Large intestine (tissue), 3 donors: ENCODE measurements at regions not wholly inside any gene's neighbourhood (a gene's known extent, or its start where the extent isn't known, plus 50 kb on each side); places are given as distances from the start of the nearest gene placed in this dataset.
"Not testable (repeated sequence)": the region's sequence is repeated elsewhere in the genome, so short reads cannot be mapped to it uniquely, and the experiment has no call there.

Experiments used
- DNase-seq, 2 donors: peaks; one replicate each; pipeline versions ENCODE4 v3.0.0 to v3.0.0-alpha.2; 2013
- H3K27ac ChIP-seq: one replicate; pipeline ENCODE4 v1.5.1; 2013; ENCODE audit warnings: low read length
- H3K27me3 ChIP-seq: 2 replicates; pipeline ENCODE4 v1.6.1; 2013; ENCODE audit warnings: low read length; ENCODE audit not compliant: control insufficient read depth, insufficient read depth
- H3K36me3 ChIP-seq: 2 replicates; pipeline ENCODE4 v1.6.1; 2013; ENCODE audit warnings: low read length; ENCODE audit not compliant: control insufficient read depth, insufficient read depth
- H3K4me1 ChIP-seq: one replicate; pipeline ENCODE4 v1.6.1; 2013; ENCODE audit warnings: low read length; ENCODE audit not compliant: control insufficient read depth, insufficient read depth
- H3K4me3 ChIP-seq: one replicate; pipeline ENCODE4 v1.5.1; 2013; ENCODE audit warnings: low read length
- H3K9me3 ChIP-seq: one replicate; pipeline ENCODE4 v1.6.1; 2013; ENCODE audit warnings: mild to moderate bottlenecking, low read depth, low read length, moderate library complexity; ENCODE audit not compliant: control insufficient read depth
- WGBS: methylation state at CpG from one replicate; pipeline ENCODE4 v1.1.5; 2013; ENCODE audit warnings: low lambda C conversion rate; ENCODE audit not compliant: insufficient coverage; 5-methylcytosine and 5-hydroxymethylcytosine counted together

GRCh38 chr5:97297704-97298091 lies 114.7 kb upstream of the RIOK2 start:
- DNase-seq: no peak
- Histone ChIP-seq H3K9me3 (peaks cover 5% of the 10 kb centered on the region), H3K36me3 (no peaks in the 10 kb centered on the region), H3K27me3 (no peaks in the 10 kb centered on the region), H3K4me3 (no peak overlapping the region), H3K27ac (no peak overlapping the region), H3K4me1 (no peaks in the 10 kb centered on the region)

- H3K4me3 ChIP-seq, H3K27me3 ChIP-seq, H3K27ac ChIP-seq, H3K4me1 ChIP-seq, DNase-seq, H3K36me3 ChIP-seq, H3K9me3 ChIP-seq: not testable (repeated sequence)
- WGBS: no CpG with 5 or more reads among the region's 16 CpGs
Measured at GRCh38 chr5:97301181-97301580, 118.1 kb upstream of the RIOK2 start.

- DNase-seq: no peak
- H3K36me3 ChIP-seq: no peaks in the 10 kb centered on the region
- H3K4me1 ChIP-seq: no peaks in the 10 kb centered on the region
- WGBS: no CpG with 5 or more reads among the region's 1 CpG
- no peaks in the 10 kb centered on the region for H3K27me3 ChIP-seq
- H3K27ac ChIP-seq: no peak overlapping the region
- H3K9me3 ChIP-seq: peaks cover 4% of the 10 kb centered on the region
- H3K4me3 ChIP-seq: no peak overlapping the region
Measured at GRCh38 chr5:97338729-97339128, 155.7 kb upstream of the RIOK2 start.

- no peak for DNase-seq
- H3K27me3 ChIP-seq: no peaks in the 10 kb centered on the region
- H3K4me3 ChIP-seq: no peak overlapping the region
- H3K4me1 ChIP-seq: no peaks in the 10 kb centered on the region
- WGBS: no CpG with 5 or more reads among the region's 4 CpGs
- H3K36me3 ChIP-seq: no peaks in the 10 kb centered on the region
- no peaks in the 10 kb centered on the region for H3K9me3 ChIP-seq
- H3K27ac ChIP-seq: no peak overlapping the region
Measured at GRCh38 chr5:97355775-97356174, 172.7 kb upstream of the RIOK2 start.

GRCh38 chr5:97363577-97363976 lies 180.5 kb upstream of the RIOK2 start:
- no peaks in the 10 kb centered on the region for H3K9me3 ChIP-seq
- no peaks in the 10 kb centered on the region for H3K27me3 ChIP-seq
- H3K4me1 ChIP-seq: no peaks in the 10 kb centered on the region
- H3K27ac ChIP-seq: no peak overlapping the region
- no peak overlapping the region for H3K4me3 ChIP-seq
- no peak for DNase-seq
- 60% methylated on average over 3 of the region's 3 CpGs for whole genome bisulfite sequencing
- no peaks in the 10 kb centered on the region for H3K36me3 ChIP-seq

- WGBS: no CpG with 5 or more reads among the region's 1 CpG
Measured at GRCh38 chr5:97364731-97365130, 181.7 kb upstream of the RIOK2 start.

GRCh38 chr5:97365163-97365845 lies 182.3 kb upstream of the RIOK2 start:
- no peak for DNase-seq
- no peaks in the 10 kb centered on the region for H3K27me3 ChIP-seq
- no peak overlapping the region for H3K4me3 ChIP-seq
- no peaks in the 10 kb centered on the region for H3K4me1 ChIP-seq
- no peaks in the 10 kb centered on the region for H3K36me3 ChIP-seq
- no peak overlapping the region for H3K27ac ChIP-seq
- H3K9me3 ChIP-seq: no peaks in the 10 kb centered on the region

More at GRCh38 chr5:97364731-97365130, 181.7 kb upstream of the RIOK2 start:
- no peak for DNase-seq
- no peak overlapping the region for H3K4me3 ChIP-seq
- H3K27me3 ChIP-seq: no peaks in the 10 kb centered on the region
- no peak overlapping the region for H3K27ac ChIP-seq
- no peaks in the 10 kb centered on the region for H3K4me1 ChIP-seq
- H3K36me3 ChIP-seq: no peaks in the 10 kb centered on the region
- no peaks in the 10 kb centered on the region for H3K9me3 ChIP-seq

GRCh38 chr5:97365918-97366317 lies 182.9 kb upstream of the RIOK2 start:
- H3K27me3 ChIP-seq: no peaks in the 10 kb centered on the region
- H3K36me3 ChIP-seq: no peaks in the 10 kb centered on the region
- no peak for DNase-seq
- H3K9me3 ChIP-seq: no peaks in the 10 kb centered on the region
- WGBS: 100% methylated on average over 2 of the region's 4 CpGs
- no peak overlapping the region for H3K27ac ChIP-seq
- no peak overlapping the region for H3K4me3 ChIP-seq
- H3K4me1 ChIP-seq: no peaks in the 10 kb centered on the region

- Histone ChIP-seq H3K4me1 (no peaks in the 10 kb centered on the region), H3K36me3 (no peaks in the 10 kb centered on the region), H3K27me3 (no peaks in the 10 kb centered on the region), H3K4me3 (no peak overlapping the region), H3K27ac (no peak overlapping the region), H3K9me3 (no peaks in the 10 kb centered on the region)
- DNase-seq: no peak
Measured at GRCh38 chr5:97375959-97376358, 192.9 kb upstream of the RIOK2 start.

- no peaks in the 10 kb centered on the region for H3K36me3 ChIP-seq
- no peaks in the 10 kb centered on the region for H3K9me3 ChIP-seq
- H3K4me1 ChIP-seq: no peaks in the 10 kb centered on the region
- no peaks in the 10 kb centered on the region for H3K27me3 ChIP-seq
- no CpG with 5 or more reads among the region's 1 CpG for WGBS
- no peak overlapping the region for H3K4me3 ChIP-seq
- H3K27ac ChIP-seq: no peak overlapping the region
- DNase-seq: no peak
Measured at GRCh38 chr5:97377582-97377981, 194.5 kb upstream of the RIOK2 start.

- Histone ChIP-seq H3K27ac (no peak overlapping the region), H3K4me3 (no peak overlapping the region), H3K27me3 (no peaks in the 10 kb centered on the region), H3K36me3 (no peaks in the 10 kb centered on the region), H3K9me3 (no peaks in the 10 kb centered on the region), H3K4me1 (no peaks in the 10 kb centered on the region)
- no peak for DNase-seq
- WGBS: 100% methylated on average over 1 of the region's 1 CpG
Measured at GRCh38 chr5:97383996-97384395, 200.9 kb upstream of the RIOK2 start.
